H9 (cell line): ENCODE measurements at regions not wholly inside any gene's neighbourhood (a gene's known extent, or its start where the extent isn't known, plus 50 kb on each side); places are given as distances from the start of the nearest gene placed in this dataset.

Experiments
- DNase-seq: peaks from one replicate; pipeline ENCODE4 v3.0.0-alpha.2; 2017
- H2AFZ ChIP-seq: one replicate; pipeline ENCODE4 v1.6.1; 2013; ENCODE audit warnings: mild to moderate bottlenecking, low read length, control low read depth, moderate library complexity
- H2AK5ac ChIP-seq: 2 replicates; pipeline ENCODE4 v1.6.1; 2013; ENCODE audit warnings: low read length, control low read depth, mixed read lengths; ENCODE audit not compliant: insufficient read length
- H2BK120ac ChIP-seq: one replicate; pipeline ENCODE4 v1.6.1; 2013; ENCODE audit warnings: low read depth, mild to moderate bottlenecking, low read length, control low read depth, inconsistent platforms; ENCODE audit not compliant: poor library complexity, severe bottlenecking
- H2BK12ac ChIP-seq: 2 replicates; pipeline ENCODE4 v1.6.1; 2013; ENCODE audit warnings: low read length, control low read depth, mixed read lengths, low read depth; ENCODE audit not compliant: insufficient read length
- H2BK15ac ChIP-seq: 2 replicates; pipeline ENCODE4 v1.6.1; 2013; ENCODE audit warnings: low read depth, low read length, control low read depth
- H2BK20ac ChIP-seq: one replicate; pipeline ENCODE4 v1.6.1; 2013; ENCODE audit warnings: low read depth, mild to moderate bottlenecking, low read length, control low read depth, inconsistent platforms; ENCODE audit not compliant: poor library complexity, severe bottlenecking
- H2BK5ac ChIP-seq: 2 replicates; pipeline ENCODE4 v1.6.1; 2013; ENCODE audit warnings: low read length, control low read depth, mixed read lengths; ENCODE audit not compliant: insufficient read length
- H3K14ac ChIP-seq: 2 replicates; pipeline ENCODE4 v1.6.1; 2013; ENCODE audit warnings: low read length, control low read depth; ENCODE audit not compliant: insufficient read depth
- H3K18ac ChIP-seq: 2 replicates; pipeline ENCODE4 v1.6.1; 2013; ENCODE audit warnings: low read depth, mild to moderate bottlenecking, mixed read lengths, low read length, control low read depth; ENCODE audit not compliant: insufficient read length
- H3K23ac ChIP-seq: 2 replicates; pipeline ENCODE4 v1.6.1; 2013; ENCODE audit warnings: low read length, control low read depth, mixed read lengths, low read depth; ENCODE audit not compliant: insufficient read length
- H3K23me2 ChIP-seq: 2 replicates; pipeline ENCODE4 v1.6.1; 2013; ENCODE audit warnings: low read depth, mild to moderate bottlenecking, mixed read lengths, low read length, control low read depth; ENCODE audit not compliant: insufficient read length, poor library complexity, severe bottlenecking
- H3K27ac ChIP-seq: 2 replicates; pipeline ENCODE4 v1.5.1; 2013; ENCODE audit warnings: low read length, control low read depth, mixed read lengths, low read depth; ENCODE audit not compliant: insufficient read length
- H3K27me3 ChIP-seq: 2 replicates; pipeline ENCODE4 v1.6.1; 2013; ENCODE audit warnings: low read length, control low read depth, inconsistent platforms; ENCODE audit not compliant: insufficient read depth
- H3K4ac ChIP-seq: 2 replicates; pipeline ENCODE4 v1.6.1; 2013; ENCODE audit warnings: low read depth, mild to moderate bottlenecking, control low read depth, inconsistent platforms, low read length, moderate library complexity
- H3K4me1 ChIP-seq: 2 replicates; pipeline ENCODE4 v1.6.1; 2013; ENCODE audit warnings: low read length, control low read depth, inconsistent platforms; ENCODE audit not compliant: insufficient read depth
- H3K4me2 ChIP-seq: 2 replicates; pipeline ENCODE4 v1.6.1; 2013; ENCODE audit warnings: low read length, control low read depth, mixed read lengths; ENCODE audit not compliant: insufficient read length, insufficient read depth
- H3K56ac ChIP-seq: 2 replicates; pipeline ENCODE4 v1.6.1; 2013; ENCODE audit warnings: low read depth, mild to moderate bottlenecking, mixed read lengths, low read length, control low read depth; ENCODE audit not compliant: insufficient read length
- H3K79me1 ChIP-seq: 2 replicates; pipeline ENCODE4 v1.6.1; 2013; ENCODE audit warnings: low read depth, mild to moderate bottlenecking, moderate library complexity, low read length, control low read depth, inconsistent platforms; ENCODE audit not compliant: insufficient read depth, poor library complexity, severe bottlenecking
- H3K79me2 ChIP-seq: 2 replicates; pipeline ENCODE4 v1.6.1; 2013; ENCODE audit warnings: low read length, control low read depth, inconsistent platforms; ENCODE audit not compliant: insufficient read depth
- H3K9ac ChIP-seq: 2 replicates; pipeline ENCODE4 v1.6.1; 2013; ENCODE audit warnings: low read length, control low read depth, mixed read lengths; ENCODE audit not compliant: insufficient read length; ENCODE audit errors: extremely low read depth
- H3K9me3 ChIP-seq: one replicate; pipeline ENCODE4 v1.6.1; 2013; ENCODE audit warnings: low read depth, low read length, inconsistent platforms; ENCODE audit not compliant: control insufficient read depth
- H3T11ph ChIP-seq: one replicate; pipeline ENCODE4 v1.6.1; 2013; ENCODE audit warnings: mild to moderate bottlenecking, low read length, control low read depth, inconsistent platforms
- H4K20me1 ChIP-seq: one replicate; pipeline ENCODE4 v1.6.1; 2013; ENCODE audit not compliant: control insufficient read depth, insufficient read length, insufficient read depth
- H4K5ac ChIP-seq: 2 replicates; pipeline ENCODE4 v1.6.1; 2013; ENCODE audit warnings: low read depth, mild to moderate bottlenecking, mixed read lengths, low read length, control low read depth; ENCODE audit not compliant: insufficient read length
- H4K8ac ChIP-seq: replicated peaks from 2 replicates; pipeline ENCODE4 v1.6.1; 2013; ENCODE audit warnings: low read length, control low read depth, mixed read lengths, low read depth; ENCODE audit not compliant: insufficient read length
- H4K91ac ChIP-seq: 2 replicates; pipeline ENCODE4 v1.6.1; 2013; ENCODE audit warnings: low read depth, mild to moderate bottlenecking, moderate library complexity, mixed read lengths, low read length, control low read depth; ENCODE audit not compliant: insufficient read length
- H3K27ac Mint-ChIP-seq, 3 experiments: 2 replicates in 2 of 3; 3 replicates in 1 of 3; pipeline ENCODE4 v1.8.0; 2020 to 2021; ENCODE audit warnings: mixed read lengths in 3 of 3, mild to moderate bottlenecking in 1 of 3, moderate library complexity in 1 of 3
- H3K27me3 Mint-ChIP-seq: 2 replicates; pipeline ENCODE4 v1.8.0; 2021; ENCODE audit warnings: low read depth, mild to moderate bottlenecking, moderate library complexity, mixed read lengths
- H3K36me3 Mint-ChIP-seq, 3 experiments: 2 replicates in 2 of 3; 3 replicates in 1 of 3; pipeline ENCODE4 v1.8.0; 2020 to 2021; ENCODE audit warnings: low read depth in 3 of 3, mixed read lengths in 3 of 3; ENCODE audit not compliant: insufficient read depth in 1 of 3
- H3K4me1 Mint-ChIP-seq, 2 experiments: 2 replicates each; pipeline ENCODE4 v1.8.0; 2020; ENCODE audit warnings: mixed read lengths in 2 of 2
- H3K4me3 Mint-ChIP-seq, 2 experiments: 2 replicates in 1 of 2; 3 replicates in 1 of 2; pipeline ENCODE4 v1.8.0; 2020 to 2021; ENCODE audit warnings: mild to moderate bottlenecking in 2 of 2, mixed read lengths in 2 of 2, moderate library complexity in 1 of 2
- H3K9me3 Mint-ChIP-seq, 2 experiments: 2 replicates in 1 of 2; 3 replicates in 1 of 2; pipeline ENCODE4 v1.8.0; 2020; ENCODE audit warnings: mild to moderate bottlenecking in 2 of 2, mixed read lengths in 2 of 2, moderate library complexity in 1 of 2
- CTCF ChIP-seq: fragments of 200-600 bp; sonication (generic); conservative IDR thresholded peaks from 3 replicates; pipeline ENCODE4 v1.8.0; 2021; ENCODE audit warnings: antibody characterized with exemption, mild to moderate bottlenecking

GRCh38 chr4:103272174-103272573 is 74.0 kb upstream of the CENPE start:
- H3K14ac ChIP-seq, result no peak overlapping the region
- no peak overlapping the region for H2AFZ ChIP-seq
- Mint-ChIP-seq H3K4me1 (peaks cover 4 to 7% of the 10 kb centered on the region in 2 experiments; a peak in 3 of 4 replicates), H3K9me3 (peaks cover 0 to 8% of the 10 kb centered on the region in 2 experiments; a peak in 4 of 5 replicates), H3K27ac (no peak overlapping the region), H3K27me3 (no peaks in the 10 kb centered on the region), H3K36me3 (peaks cover 4 to 23% (median 10%) of the 10 kb centered on the region in 3 experiments), H3K4me3 (no peak overlapping the region)
- no peak overlapping the region for H4K5ac ChIP-seq
- no peak overlapping the region for H4K8ac ChIP-seq
- no peak overlapping the region for H4K91ac ChIP-seq
- H3K79me1 ChIP-seq, result no peaks in the 10 kb centered on the region
- H3K9me3 ChIP-seq, result no peaks in the 10 kb centered on the region
- no peak for TF ChIP-seq CTCF
- H3K4ac ChIP-seq, result no peak overlapping the region
- DNase-seq, result no peak
- H4K20me1 ChIP-seq, result no peaks in the 10 kb centered on the region
- no peak overlapping the region for H2BK20ac ChIP-seq
- H3K56ac ChIP-seq, result no peak overlapping the region
- no peak overlapping the region for H3K9ac ChIP-seq
- H2AK5ac ChIP-seq, result no peak overlapping the region
- H3K23me2 ChIP-seq, result no peaks in the 10 kb centered on the region
- H3K4me1 ChIP-seq, result no peaks in the 10 kb centered on the region
- H2BK12ac ChIP-seq, result no peak overlapping the region
- H2BK15ac ChIP-seq, result no peak overlapping the region
- no peaks in the 10 kb centered on the region for H3K27me3 ChIP-seq
- H3K79me2 ChIP-seq, result no peaks in the 10 kb centered on the region; the same call in 1 of the 2 replicates
- no peak overlapping the region for H2BK120ac ChIP-seq
- H3K18ac ChIP-seq, result no peak overlapping the region
- H3K27ac ChIP-seq, result no peak overlapping the region
- no peak overlapping the region for H3K23ac ChIP-seq
- H3T11ph ChIP-seq, result no peak overlapping the region
- no peak overlapping the region for H3K4me2 ChIP-seq
- no peak overlapping the region for H2BK5ac ChIP-seq
